ENCODE measurements at regions not wholly inside any gene's neighbourhood (a gene's known extent, or its start where the extent isn't known, plus 50 kb on each side); places are given as distances from the start of the nearest gene placed in this dataset.

DNA sequence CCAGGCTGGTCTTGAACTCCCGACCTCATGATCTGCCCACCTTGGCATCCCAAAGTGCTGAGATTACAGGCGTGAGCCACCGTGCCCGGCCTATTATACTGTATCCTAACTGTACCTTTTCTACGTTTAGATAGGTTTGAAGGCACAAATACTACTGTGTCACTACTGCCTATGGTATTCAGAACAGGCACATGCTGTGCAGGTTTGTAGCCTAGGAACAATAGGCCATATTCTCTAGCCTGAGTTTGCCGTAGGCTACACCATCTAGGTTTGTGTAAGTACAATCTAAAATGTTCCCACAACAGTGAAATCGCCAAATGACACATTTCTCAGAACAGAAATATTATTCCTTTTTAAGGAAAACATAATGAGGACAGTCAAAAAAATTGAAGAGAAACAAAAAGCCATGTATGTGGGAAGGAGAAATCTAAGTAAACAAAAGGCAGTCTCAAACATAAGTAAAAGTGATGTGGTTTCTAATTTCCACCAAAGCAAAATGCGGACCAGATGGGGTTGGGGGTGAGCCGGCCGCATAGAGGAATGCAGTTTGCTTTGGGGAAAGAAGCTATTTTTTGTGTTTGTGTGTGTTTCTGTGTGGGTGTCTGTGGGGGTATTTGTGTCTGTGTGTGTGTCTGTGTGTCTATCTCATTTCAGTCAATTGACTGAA lies 192.6 kb upstream of the SALL4 start:
- DNase-seq (ENCODE audit: low spot score), result no peak
- no peaks in the 10 kb centered on the region for H3K9me3 Mint-ChIP-seq
- no peaks in the 10 kb centered on the region for H3K36me3 Mint-ChIP-seq (ENCODE audit: low read depth)
- intact Hi-C loops (cut with micrococcal nuclease), result no loop called here
- no peak overlapping the region for H3K27ac Mint-ChIP-seq
- no peaks in the 10 kb centered on the region for H3K4me1 Mint-ChIP-seq (ENCODE audit: low read depth)
- peaks cover 3% of the 10 kb centered on the region for H3K27me3 Mint-ChIP-seq (ENCODE audit: low read depth)
- no peak overlapping the region for H3K4me3 Mint-ChIP-seq (ENCODE audit: low read depth)

DNA sequence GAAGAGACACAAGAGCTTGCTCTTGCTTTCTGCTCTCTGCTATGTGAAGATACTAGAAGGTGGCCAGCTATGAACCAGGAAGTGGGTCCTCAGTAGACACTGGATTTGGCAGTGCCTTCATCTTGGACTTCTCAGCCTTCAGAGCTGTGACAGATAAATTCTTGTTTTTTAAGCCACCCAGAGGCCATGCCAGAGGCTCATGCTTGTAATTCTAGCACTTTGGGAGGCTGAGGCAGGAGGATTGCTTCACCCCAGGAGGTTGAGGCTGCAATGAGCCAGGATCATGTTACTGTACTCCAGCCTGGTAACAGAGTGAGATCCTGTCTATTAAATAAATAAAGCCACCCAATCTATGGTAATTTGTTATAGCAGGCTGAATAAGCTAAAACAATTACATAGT lies 185.5 kb upstream of the SALL4 start:
- DNase-seq (ENCODE audit: low spot score), result no peak
- no peaks in the 10 kb centered on the region for H3K36me3 Mint-ChIP-seq (ENCODE audit: low read depth)
- H3K9me3 Mint-ChIP-seq, result no peaks in the 10 kb centered on the region
- intact Hi-C loops (cut with micrococcal nuclease), result no loop called here
- no peak overlapping the region for H3K4me3 Mint-ChIP-seq (ENCODE audit: low read depth)
- H3K4me1 Mint-ChIP-seq (ENCODE audit: low read depth), result peaks cover 3% of the 10 kb centered on the region
- no peak overlapping the region for H3K27ac Mint-ChIP-seq
- H3K27me3 Mint-ChIP-seq (ENCODE audit: low read depth), result peaks cover 3% of the 10 kb centered on the region

DNA sequence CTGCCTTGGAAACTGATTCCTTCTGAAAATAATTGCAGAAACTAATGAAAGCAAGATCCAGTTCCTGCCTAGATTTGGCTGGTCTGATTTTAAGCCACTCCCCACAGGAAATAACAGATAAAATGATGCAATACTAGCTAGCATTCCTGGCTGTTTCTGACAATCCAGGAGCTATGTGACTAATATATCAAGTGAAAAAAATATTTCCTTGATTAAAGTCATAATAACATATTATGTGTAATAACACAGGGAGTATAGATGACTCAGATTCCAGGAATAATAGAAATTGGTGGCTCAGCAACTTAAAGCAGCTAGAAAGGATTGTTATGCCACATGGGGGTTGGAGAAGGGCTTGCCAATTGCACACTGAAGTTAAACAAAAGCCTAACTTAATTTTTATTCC lies 182.7 kb upstream of the SALL4 start:
- H3K9me3 Mint-ChIP-seq, result no peaks in the 10 kb centered on the region
- no peak overlapping the region for H3K4me3 Mint-ChIP-seq (ENCODE audit: low read depth)
- no peaks in the 10 kb centered on the region for H3K27me3 Mint-ChIP-seq (ENCODE audit: low read depth)
- no peaks in the 10 kb centered on the region for H3K36me3 Mint-ChIP-seq (ENCODE audit: low read depth)
- intact Hi-C loops (cut with micrococcal nuclease), result no loop called here
- no peak overlapping the region for H3K27ac Mint-ChIP-seq
- DNase-seq (ENCODE audit: low spot score), result no peak
- peaks cover 3% of the 10 kb centered on the region for H3K4me1 Mint-ChIP-seq (ENCODE audit: low read depth)

DNA sequence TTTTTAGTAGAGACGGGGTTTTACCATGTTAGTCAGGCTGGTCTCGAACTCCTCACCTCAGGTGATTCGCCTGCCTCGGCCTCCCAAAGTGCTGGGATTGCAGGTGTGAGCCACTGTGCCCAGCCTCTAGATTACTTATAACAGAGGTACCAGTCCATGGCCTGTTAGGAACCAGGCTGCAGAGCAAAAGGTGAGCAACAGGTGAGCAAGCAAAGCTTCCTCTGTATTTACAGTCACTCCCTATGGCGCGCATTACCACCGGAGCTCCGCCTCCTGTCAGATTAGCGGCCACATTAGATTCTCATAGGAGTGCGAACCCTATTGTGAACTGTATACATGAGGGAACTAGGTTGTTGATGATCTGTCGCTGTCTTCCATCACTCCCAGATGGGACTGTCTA lies 178.0 kb upstream of the SALL4 start:
- Mint-ChIP-seq H3K4me3 (ENCODE audit: low read depth) (no peak overlapping the region), H3K27me3 (ENCODE audit: low read depth) (no peaks in the 10 kb centered on the region), H3K4me1 (ENCODE audit: low read depth) (peaks cover 3% of the 10 kb centered on the region), H3K27ac (no peak overlapping the region), H3K36me3 (ENCODE audit: low read depth) (peaks cover 2% of the 10 kb centered on the region), H3K9me3 (peaks cover 4% of the 10 kb centered on the region)
- no peak for DNase-seq (ENCODE audit: low spot score)
- intact Hi-C loops (cut with micrococcal nuclease), result no loop called here

DNA sequence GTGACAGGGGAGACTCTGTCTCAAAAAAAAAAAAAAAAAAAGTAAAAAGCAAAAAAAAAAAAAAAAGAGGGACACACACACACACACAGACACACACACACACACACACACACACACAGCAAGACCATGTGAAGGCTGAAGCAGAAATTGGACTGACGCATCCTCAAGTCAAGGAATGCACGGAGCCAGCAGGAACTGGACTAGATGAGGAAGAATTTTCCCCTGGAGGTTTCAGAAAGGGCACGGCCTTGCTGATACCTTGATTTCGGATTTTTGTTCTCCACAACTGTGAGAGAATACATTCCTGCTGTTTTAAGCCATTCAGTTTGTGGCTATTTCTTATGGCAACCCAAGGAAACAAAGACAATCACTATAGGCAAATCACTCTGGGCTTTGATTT lies 176.9 kb upstream of the SALL4 start:
- Mint-ChIP-seq H3K36me3 (ENCODE audit: low read depth) (peaks cover 2% of the 10 kb centered on the region), H3K4me1 (ENCODE audit: low read depth) (no peaks in the 10 kb centered on the region), H3K4me3 (ENCODE audit: low read depth) (no peak overlapping the region), H3K27ac (no peak overlapping the region), H3K27me3 (ENCODE audit: low read depth) (no peaks in the 10 kb centered on the region), H3K9me3 (peaks cover 4% of the 10 kb centered on the region)
- no peak for DNase-seq (ENCODE audit: low spot score)
- intact Hi-C loops (cut with micrococcal nuclease), result no loop called here

DNA sequence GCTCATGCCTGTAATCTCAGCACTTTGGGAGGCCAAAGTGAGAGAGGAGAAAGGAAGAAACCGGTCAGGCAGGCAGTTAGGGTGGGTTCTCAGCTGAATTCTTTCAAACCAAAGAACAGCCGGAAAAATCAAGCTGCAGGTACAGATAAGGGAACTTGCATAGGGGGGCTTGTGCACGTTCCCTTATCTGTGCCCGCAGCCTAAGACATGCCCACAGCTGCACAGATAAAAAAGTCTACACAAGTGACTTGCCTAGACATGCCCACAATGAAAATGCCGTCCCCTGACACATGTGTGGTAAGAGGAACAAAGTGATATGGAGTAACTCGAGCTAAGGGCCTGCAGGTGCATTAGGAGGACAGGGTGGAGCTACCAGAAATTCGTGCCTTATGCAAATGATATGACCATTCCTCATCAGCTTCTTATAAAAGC lies 175.8 kb upstream of the SALL4 start:
- H3K9me3 Mint-ChIP-seq, result peaks cover 4% of the 10 kb centered on the region
- H3K27ac Mint-ChIP-seq, result no peak overlapping the region
- no peaks in the 10 kb centered on the region for H3K27me3 Mint-ChIP-seq (ENCODE audit: low read depth)
- no peaks in the 10 kb centered on the region for H3K4me1 Mint-ChIP-seq (ENCODE audit: low read depth)
- no peak for DNase-seq (ENCODE audit: low spot score)
- peaks cover 2% of the 10 kb centered on the region for H3K36me3 Mint-ChIP-seq (ENCODE audit: low read depth)
- intact Hi-C loops (cut with micrococcal nuclease), result no loop called here
- no peak overlapping the region for H3K4me3 Mint-ChIP-seq (ENCODE audit: low read depth)

DNA sequence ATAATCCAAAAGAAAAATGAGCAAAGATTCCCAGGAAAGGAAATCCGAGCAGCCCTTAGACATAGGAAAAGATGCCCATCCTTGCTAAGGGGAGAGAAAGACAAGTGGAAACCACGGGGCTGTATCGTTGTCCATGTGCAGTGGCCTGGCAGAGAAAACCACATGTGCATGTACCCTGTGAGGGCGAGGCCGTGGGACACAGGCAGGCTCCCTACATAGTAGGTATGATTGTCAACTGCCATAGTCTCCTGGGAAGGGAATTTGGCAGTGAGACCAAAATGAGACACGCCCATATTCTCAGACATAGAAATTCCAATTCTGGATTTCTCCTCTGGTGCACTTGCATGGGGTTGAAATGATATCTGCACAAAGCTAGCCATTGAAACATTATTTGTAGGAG lies 169.7 kb upstream of the SALL4 start:
- Mint-ChIP-seq H3K36me3 (ENCODE audit: low read depth) (peaks cover 2% of the 10 kb centered on the region), H3K4me1 (ENCODE audit: low read depth) (no peaks in the 10 kb centered on the region)
- intact Hi-C loops (cut with micrococcal nuclease), result no loop called here

DNA sequence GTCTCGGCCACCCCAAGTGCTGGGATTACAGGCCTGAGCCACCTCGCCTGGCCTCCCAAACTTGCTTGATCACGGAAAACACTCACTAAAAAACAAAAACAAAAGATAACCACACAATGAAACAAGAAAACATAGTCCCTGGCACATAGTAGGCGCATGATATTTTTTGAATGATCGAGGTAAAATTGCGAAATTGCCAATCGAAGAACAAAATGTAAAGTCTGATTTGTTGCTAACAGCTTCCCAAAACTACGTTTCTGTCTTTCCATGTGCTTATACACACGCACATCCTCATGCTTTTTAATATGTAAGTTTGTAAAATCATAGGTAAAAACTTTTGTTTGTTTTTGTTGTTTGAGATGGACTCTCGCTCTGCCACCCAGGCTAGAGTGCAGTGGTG lies 168.5 kb upstream of the SALL4 start:
- Mint-ChIP-seq H3K36me3 (ENCODE audit: low read depth) (no peaks in the 10 kb centered on the region), H3K4me3 (ENCODE audit: low read depth) (no peak overlapping the region), H3K27ac (no peak overlapping the region), H3K9me3 (no peaks in the 10 kb centered on the region), H3K27me3 (ENCODE audit: low read depth) (no peaks in the 10 kb centered on the region), H3K4me1 (ENCODE audit: low read depth) (no peaks in the 10 kb centered on the region)
- DNase-seq (ENCODE audit: low spot score), result no peak
- intact Hi-C loops (cut with micrococcal nuclease), result no loop called here

More for the DNA sequence above, 169.7 kb upstream of the SALL4 start:
- Mint-ChIP-seq H3K27me3 (ENCODE audit: low read depth) (no peaks in the 10 kb centered on the region), H3K9me3 (peaks cover 4% of the 10 kb centered on the region), H3K4me3 (ENCODE audit: low read depth) (no peak overlapping the region), H3K27ac (no peak overlapping the region)
- DNase-seq (ENCODE audit: low spot score), result no peak

DNA sequence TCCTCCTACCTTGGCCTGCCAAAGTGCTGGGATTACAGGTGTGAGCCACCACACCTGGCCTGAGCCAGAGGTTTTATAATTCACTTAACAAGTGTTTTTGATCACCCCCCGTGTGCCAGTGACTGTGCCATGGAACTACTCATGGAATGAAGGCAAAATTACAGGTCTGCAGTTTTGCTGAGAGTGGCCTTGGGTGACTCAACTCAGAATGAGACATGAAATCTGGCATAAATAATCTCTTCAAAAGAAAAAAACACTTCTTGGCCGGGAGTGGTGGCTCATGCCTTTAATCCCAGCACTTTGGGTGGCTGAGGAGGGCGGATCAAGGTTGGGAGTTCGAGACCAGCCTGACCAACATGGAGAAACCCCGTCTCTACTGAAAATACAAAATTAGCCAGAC lies 166.9 kb upstream of the SALL4 start:
- intact Hi-C loops (cut with micrococcal nuclease), result loop anchor here (10.0 kb wide), 1 partner anchor 174 kb away; no protein-coding TSS in a partner anchor
- Mint-ChIP-seq H3K27ac (no peak overlapping the region), H3K9me3 (no peaks in the 10 kb centered on the region), H3K4me1 (ENCODE audit: low read depth) (no peaks in the 10 kb centered on the region), H3K27me3 (ENCODE audit: low read depth) (no peaks in the 10 kb centered on the region), H3K4me3 (ENCODE audit: low read depth) (no peak overlapping the region), H3K36me3 (ENCODE audit: low read depth) (no peaks in the 10 kb centered on the region)
- no peak for DNase-seq (ENCODE audit: low spot score)

DNA sequence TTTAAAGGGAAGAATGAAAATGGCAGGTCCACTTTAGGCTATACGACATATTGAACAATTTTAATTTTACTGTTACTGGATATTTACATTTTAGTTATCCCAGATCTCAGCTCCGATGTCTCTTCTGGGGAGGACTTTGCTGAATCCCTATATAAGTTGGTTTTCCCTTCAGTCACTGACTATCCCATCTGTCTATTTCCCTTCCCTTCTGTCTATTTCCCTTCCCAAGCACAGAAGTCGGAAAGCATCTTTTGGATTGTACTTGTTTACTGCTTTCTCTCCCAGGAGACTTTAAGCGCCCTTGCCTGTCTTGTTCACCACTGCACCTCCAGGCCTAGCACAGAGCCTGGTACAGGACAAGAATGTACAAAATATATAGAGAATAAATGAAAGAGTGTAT lies 165.8 kb upstream of the SALL4 start:
- intact Hi-C loops (cut with micrococcal nuclease), result loop anchor here (10.0 kb wide), 1 partner anchor 173 kb away; no protein-coding TSS in a partner anchor
- Mint-ChIP-seq H3K4me3 (ENCODE audit: low read depth) (no peak overlapping the region), H3K9me3 (no peaks in the 10 kb centered on the region), H3K36me3 (ENCODE audit: low read depth) (no peaks in the 10 kb centered on the region), H3K4me1 (ENCODE audit: low read depth) (no peaks in the 10 kb centered on the region), H3K27ac (no peak overlapping the region), H3K27me3 (ENCODE audit: low read depth) (peaks cover 3% of the 10 kb centered on the region)
- no peak for DNase-seq (ENCODE audit: low spot score)

DNA sequence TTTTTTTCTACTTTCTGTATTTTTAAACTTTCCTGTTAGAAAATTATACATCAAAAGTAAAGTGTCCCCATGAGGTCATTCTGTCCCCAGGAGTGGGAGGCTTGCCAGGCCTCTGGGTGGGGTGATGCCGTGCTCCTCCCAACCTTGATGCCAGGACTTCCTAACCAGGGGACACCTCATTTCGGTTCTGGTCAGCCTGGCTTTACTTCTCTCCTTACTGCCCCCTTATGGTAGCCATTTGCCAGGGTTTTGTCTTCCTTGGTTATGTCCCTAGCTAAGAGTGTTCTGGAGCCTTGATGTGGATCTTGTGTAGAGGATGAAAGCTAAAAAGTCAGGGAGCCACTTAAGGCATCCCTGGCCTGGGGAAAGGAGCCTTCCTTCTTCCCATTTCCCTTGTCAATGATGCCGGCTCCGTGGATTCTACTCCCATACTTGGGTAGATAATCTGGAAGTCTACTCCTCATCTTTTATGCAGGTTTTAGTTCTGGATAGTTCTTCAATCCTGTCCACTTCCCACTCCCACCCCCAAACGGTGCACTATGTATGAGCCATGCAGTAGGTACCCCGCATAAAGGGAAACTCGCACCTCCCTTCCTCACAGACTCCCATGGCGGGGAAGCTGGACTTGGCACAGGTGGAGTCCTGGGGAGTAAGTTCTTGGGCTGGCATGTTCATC lies 164.1 kb upstream of the SALL4 start:
- no peak for DNase-seq (ENCODE audit: low spot score)
- no peaks in the 10 kb centered on the region for H3K4me1 Mint-ChIP-seq (ENCODE audit: low read depth)

DNA sequence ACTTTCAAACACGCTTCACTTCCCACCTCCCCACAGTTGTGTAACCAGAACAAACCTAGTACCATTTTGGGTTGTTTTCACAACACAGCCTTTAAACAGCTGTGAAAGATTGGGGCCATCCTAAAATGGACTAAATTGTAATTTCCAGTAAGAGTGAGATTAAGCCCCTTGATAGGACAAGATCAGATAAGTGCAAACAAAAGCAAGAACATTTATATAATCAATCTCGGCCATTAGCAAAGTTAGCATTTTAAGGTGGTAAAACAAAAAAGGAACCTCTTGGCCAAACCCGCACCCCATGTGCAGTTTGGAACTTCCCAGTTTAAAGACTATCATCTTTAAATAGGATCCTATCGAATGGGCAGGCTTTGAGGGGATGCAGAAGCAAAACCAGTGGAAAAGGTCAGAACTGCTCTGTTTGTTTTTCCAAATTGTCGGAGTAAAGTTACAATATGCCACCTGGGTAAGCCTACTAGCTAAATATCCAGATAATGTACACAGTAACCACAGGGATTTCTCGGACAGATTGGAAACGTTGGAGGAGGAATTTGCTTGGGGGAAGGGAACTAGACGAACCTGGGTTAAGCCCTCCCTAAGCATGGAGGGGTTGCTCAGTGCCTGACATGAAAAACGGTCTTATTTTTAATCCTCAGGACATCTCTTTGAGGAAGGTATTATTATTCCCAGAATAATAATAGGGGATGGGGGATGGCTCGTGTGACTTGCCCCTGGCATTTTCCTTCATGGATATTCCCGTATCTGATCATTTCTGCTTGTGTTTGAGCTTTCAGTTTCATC lies 159.8 kb upstream of the SALL4 start:
- H3K9me3 Mint-ChIP-seq, result no peaks in the 10 kb centered on the region
- H3K4me3 Mint-ChIP-seq (ENCODE audit: low read depth), result no peak overlapping the region
- DNase-seq (ENCODE audit: low spot score), result no peak
- H3K36me3 Mint-ChIP-seq (ENCODE audit: low read depth), result no peaks in the 10 kb centered on the region
- intact Hi-C loops (cut with micrococcal nuclease), result loop anchor here (10.0 kb wide), 1 partner anchor 167 kb away; no protein-coding TSS in a partner anchor
- H3K27ac Mint-ChIP-seq, result no peak overlapping the region
- H3K27me3 Mint-ChIP-seq (ENCODE audit: low read depth), result peaks cover 28% of the 10 kb centered on the region
- peaks cover 7% of the 10 kb centered on the region for H3K4me1 Mint-ChIP-seq (ENCODE audit: low read depth)

More for the DNA sequence above, 164.1 kb upstream of the SALL4 start:
- H3K27me3 Mint-ChIP-seq (ENCODE audit: low read depth), result peaks cover 5% of the 10 kb centered on the region
- intact Hi-C loops (cut with micrococcal nuclease), result loop anchor here (1.0 to 10.0 kb wide), 2 partner anchors 172 to 327 kb away; no protein-coding TSS in a partner anchor
- H3K36me3 Mint-ChIP-seq (ENCODE audit: low read depth), result no peaks in the 10 kb centered on the region
- no peak overlapping the region for H3K27ac Mint-ChIP-seq
- no peaks in the 10 kb centered on the region for H3K9me3 Mint-ChIP-seq
- H3K4me3 Mint-ChIP-seq (ENCODE audit: low read depth), result no peak overlapping the region
